DOHH2 (cell line): ENCODE measurements at regions not wholly inside any gene's neighbourhood (a gene's known extent, or its start where the extent isn't known, plus 50 kb on each side); places are given as distances from the start of the nearest gene placed in this dataset.

Experiments
- CTCF ChIP-seq: fragments of 200-600 bp; sonication (generic); IDR thresholded peaks from one replicate; pipeline ENCODE4 v1.5.1; 2014; ENCODE audit warnings: antibody characterized with exemption, mild to moderate bottlenecking, low read depth, low read length; ENCODE audit not compliant: poor library complexity, severe bottlenecking
- EZH2phosphoT487 ChIP-seq: fragments of 200-600 bp; sonication (generic); IDR thresholded peaks from 2 replicates; pipeline ENCODE4 v1.6.1; 2017; ENCODE audit warnings: borderline replicate concordance, mild to moderate bottlenecking, antibody characterized with exemption, low read length, moderate library complexity, mixed read lengths

GRCh38 chr12:123091230-123092150 lies 59.4 kb downstream of the PITPNM2 start:
- TF ChIP-seq EZH2phosphoT487 = no peak
- TF ChIP-seq CTCF = no peak
